HG03575 (cell line): ENCODE measurements at regions not wholly inside any gene's neighbourhood (a gene's known extent, or its start where the extent isn't known, plus 50 kb on each side); places are given as distances from the start of the nearest gene placed in this dataset.
"Not testable (repeated sequence)": the region's sequence is repeated elsewhere in the genome, so short reads cannot be mapped to it uniquely, and the experiment has no call there.

Experiments
- ATAC-seq: cut with Tn5 transposase; IDR thresholded peaks from one replicate; pipeline ENCODE4 v1.9.1; 2021; ENCODE audit not compliant: unreplicated experiment, insufficient number of reproducible peaks, low FRiP score; ENCODE audit errors: extremely low read depth

- no peak for ATAC-seq
These were observed 123.8 kb downstream of the CCDC71L start for GRCh38 chr7:106537119-106537518.

DNA sequence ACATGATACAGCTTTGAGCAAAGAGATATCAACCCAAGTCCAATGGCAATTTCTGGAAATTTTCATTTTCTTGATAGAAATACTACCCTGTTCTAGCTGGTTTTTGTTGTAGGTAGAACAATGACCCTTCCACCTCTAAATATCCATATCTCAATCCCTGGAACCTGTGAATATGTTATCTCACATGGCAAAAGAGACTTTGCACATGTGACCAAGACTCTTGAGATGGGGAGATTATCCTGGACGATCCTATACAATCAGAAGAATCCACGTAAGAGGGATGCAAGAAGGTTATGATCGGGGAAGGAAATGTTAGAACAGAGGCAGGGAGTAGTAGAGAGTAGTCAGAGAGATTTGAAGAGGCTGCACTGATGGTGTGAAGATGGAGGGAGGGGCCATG is 124.9 kb downstream of the CCDC71L start:
- no peak for ATAC-seq

DNA sequence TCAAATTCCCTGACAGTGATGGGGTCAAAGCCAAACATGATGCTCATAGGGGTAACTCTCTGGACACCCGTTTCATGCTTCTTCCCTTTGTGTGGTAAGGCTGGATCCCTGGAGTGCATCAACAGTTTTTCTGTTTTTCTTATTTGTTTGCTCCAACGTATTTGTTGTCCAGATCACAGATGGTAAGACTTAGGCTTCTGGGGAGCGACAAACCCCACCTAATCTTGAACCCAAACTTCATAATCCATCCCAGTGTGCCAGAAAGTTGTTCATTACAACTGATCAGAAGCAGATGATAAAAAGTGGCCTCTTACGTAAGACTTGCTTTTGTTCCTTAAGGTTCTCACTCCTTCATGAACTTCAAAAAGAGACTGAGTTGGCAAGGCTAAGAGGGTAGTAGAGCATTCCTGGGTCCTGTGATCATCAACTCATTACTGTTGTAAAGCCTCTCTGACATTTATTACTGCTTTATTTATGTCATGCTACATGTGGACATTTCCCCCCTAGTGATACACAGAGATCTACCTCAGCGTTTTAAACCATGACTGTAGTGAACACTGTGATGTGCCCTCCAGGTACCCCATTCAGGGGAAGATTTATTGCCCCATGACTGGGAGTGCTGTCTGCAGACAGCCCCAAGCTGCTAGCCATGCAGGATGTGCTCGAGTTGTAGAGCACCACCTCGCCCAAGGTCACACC is 125.6 kb downstream of the CCDC71L start:
- no peak for ATAC-seq

- no peak for ATAC-seq
These were observed 126.6 kb downstream of the CCDC71L start for GRCh38 chr7:106534271-106534846.

DNA sequence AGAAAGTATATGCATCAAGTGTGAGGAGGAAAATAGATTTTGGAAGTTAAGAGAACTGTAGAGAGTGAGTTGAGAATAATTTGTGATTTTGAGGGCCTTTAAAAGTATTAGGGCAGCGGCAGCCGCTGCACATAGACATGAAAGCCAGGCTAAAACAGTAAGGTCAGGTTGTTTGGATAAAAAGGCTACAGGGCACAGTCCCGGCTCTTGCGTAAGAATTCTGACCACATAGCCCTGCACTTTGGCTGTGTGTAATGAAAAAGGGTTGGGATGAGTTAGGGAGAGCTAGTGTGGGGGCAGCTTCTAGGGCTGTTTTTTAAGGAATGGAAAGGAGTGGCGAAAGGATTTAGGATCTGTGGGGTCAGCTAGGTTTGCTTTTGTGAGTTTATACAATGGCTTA is 130.8 kb downstream of the CCDC71L start:
- not testable (repeated sequence) for ATAC-seq

GRCh38 chr7:106526617-106527016 is 134.3 kb downstream of the CCDC71L start:
- ATAC-seq = not testable (repeated sequence)

DNA sequence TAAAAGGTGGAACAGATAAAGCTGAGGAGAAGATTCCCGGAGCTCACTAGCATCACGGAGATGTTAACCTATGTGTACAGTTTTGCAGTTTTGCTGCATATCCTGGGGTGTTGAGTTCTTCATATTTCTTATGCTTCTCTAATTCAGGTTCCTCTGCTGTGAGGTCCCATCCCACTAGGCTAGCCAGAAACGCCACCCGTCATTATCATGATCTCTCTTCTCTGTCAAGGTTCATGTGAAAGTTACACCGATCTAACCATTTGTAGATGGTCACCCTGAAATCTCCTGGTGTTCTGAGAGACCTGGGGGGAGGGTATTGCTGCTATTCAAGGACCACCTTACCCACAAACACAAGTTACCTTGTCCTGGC is 136.3 kb downstream of the CCDC71L start:
- ATAC-seq = no peak

DNA sequence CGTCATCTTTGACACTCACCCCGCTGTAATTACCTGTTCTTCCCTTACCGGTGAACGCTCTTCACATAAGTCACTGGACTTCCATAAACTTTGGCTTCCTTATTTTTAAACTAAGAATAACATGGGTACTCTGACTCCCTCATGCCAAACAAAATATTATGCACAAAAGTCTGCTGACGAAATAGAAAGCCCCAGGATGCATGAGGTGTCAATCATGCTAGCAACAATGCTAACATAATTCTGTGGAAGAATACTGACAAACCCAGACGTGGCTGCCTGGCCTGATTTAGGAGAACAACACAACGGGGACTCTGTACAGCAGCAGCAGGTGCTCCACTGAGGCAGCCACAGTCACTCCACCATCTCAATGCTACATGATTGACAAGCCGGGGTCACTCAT is 137.5 kb downstream of the CCDC71L start:
- ATAC-seq = no peak

GRCh38 chr7:106522696-106523095 is 138.3 kb downstream of the CCDC71L start:
- ATAC-seq = no peak

- no peak for ATAC-seq
These were observed 139.4 kb downstream of the CCDC71L start for GRCh38 chr7:106521541-106521940.

DNA sequence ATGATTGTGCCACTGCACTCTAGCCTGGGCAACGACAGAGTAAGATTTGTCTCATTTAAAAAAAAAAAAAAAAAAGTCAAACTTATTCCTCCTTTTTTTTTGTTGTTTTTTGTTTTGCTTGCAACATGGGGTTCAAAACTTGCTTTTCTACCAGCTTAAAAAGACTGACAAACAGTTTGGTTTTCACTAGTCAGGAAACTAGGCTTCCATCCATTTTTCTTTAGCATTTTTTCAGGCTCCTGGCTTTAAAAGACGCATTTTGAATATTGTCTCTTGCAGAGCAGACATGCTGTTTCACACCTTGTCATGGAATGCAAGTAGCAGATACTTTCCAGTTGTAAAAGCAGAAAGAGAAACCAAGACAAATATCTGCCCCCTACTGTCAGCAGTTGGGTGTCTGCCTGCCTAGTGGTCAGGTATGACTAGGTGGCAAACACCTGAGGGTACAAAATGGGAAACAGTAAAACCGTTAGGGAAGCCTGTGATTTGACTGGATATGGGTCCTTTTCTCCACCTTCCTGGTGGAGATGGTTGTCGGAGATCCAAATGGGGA is 139.9 kb downstream of the CCDC71L start:
- no peak for ATAC-seq

DNA sequence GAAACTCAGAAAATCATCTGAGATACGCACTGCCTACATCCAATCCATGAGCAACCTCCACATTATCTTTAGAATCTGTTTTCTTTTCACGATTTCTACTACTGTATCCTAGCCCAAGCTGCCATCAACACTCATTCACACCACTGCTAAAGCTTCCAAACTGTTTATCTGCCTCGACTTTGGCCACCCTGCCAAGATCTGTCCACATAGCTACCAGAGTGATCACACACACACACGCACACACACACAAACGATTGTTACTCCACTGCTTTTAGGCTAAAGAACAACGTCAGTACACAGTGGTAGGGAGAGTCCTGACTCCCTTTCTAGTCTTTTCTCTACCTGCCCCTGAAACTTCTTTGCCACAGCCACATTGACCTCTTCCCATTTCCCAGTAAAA is 142.0 kb downstream of the CCDC71L start:
- no peak for ATAC-seq

- ATAC-seq = no peak
These were observed 142.7 kb downstream of the CCDC71L start for GRCh38 chr7:106518239-106518638.

GRCh38 chr7:106517508-106517907 is 143.4 kb downstream of the CCDC71L start:
- no peak for ATAC-seq

GRCh38 chr7:106515321-106515720 is 145.6 kb downstream of the CCDC71L start:
- no peak for ATAC-seq

- no peak for ATAC-seq
These were observed 146.1 kb downstream of the CCDC71L start for GRCh38 chr7:106514881-106515280.

DNA sequence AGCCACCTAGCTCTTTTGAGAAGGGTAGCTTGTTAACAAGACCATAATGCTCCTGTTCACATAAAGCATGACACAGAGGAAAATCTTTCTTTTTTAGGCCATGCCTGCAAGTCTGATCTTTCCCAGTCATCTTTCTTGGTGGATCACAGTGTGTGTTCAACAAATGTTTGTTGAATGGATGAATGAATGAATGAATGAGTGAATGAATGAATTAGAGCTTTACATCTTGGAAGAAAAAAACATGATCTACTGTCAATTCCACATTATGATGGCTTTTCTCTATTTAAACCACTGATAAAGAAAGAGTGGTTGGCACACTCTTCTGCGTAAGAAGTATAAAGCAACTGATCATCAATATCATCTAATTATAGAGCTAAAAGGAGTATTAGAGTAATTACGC is 148.7 kb downstream of the CCDC71L start:
- no peak for ATAC-seq

DNA sequence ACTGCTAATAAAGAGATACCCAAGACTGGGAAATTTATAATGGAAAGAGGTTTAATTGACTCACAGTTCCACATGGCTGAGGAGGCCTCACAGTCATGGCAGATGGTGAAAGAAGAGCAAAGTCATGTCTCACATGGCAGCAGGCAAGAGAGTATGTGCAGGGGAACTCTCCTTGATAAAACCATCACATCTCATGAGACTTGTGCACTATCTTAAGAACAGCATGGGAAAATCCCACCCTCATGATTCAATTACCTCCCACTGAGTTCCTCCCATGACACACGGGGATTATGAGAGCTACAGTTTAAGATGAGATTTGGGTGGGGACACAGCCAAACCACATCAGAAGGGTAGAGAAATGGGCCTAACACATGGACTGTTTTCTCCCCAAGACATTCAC is 156.3 kb downstream of the CCDC71L start:
- ATAC-seq = no peak

DNA sequence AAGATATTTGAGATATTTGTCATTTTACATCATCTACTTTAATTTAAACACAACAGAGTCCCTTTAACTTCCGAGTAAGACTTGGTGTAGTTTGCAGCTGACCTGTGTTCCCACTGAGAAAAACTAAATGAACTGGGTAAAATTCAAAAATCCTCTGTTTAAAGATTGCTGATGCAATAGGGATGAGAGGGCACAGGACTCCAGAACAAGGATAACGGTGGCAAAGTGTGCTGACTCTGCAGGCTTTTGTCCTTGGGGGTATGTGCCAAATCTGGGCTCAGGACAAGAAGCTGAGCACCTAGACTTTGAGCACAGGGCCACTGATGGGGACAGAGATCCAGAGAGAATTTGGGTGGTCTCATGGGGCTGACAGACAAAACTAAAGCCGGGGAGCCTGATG is 156.8 kb downstream of the CCDC71L start:
- ATAC-seq = no peak

- no peak for ATAC-seq
These were observed 157.3 kb downstream of the CCDC71L start for GRCh38 chr7:106503626-106504025.
